ENCODE measurements at regions not wholly inside any gene's neighbourhood (a gene's known extent, or its start where the extent isn't known, plus 50 kb on each side); places are given as distances from the start of the nearest gene placed in this dataset.

GRCh38 chr2:198478361-198478760 is 674.0 kb downstream of the PLCL1 start:
- TF ChIP-seq CTCF (IDR thresholded peaks at IDR 0.05) (no peak), POLR2A (IDR thresholded peaks at IDR 0.05) (no peak)
